Esophagus muscularis mucosa (tissue), 3 donors: ENCODE measurements at regions not wholly inside any gene's neighbourhood (a gene's known extent, or its start where the extent isn't known, plus 50 kb on each side); places are given as distances from the start of the nearest gene placed in this dataset.

ENCODE experiments used
- EP300 ChIP-seq: sonication (generic); formaldehyde crosslinking; IDR thresholded peaks from one replicate; pipeline ENCODE4 v1.6.1; 2017; ENCODE audit warnings: antibody characterized with exemption
- POLR2AphosphoS5 ChIP-seq, 2 donors: sonication (generic); formaldehyde crosslinking; IDR thresholded peaks; one replicate each; pipeline ENCODE4 v1.6.1; 2017; ENCODE audit warnings: antibody characterized with exemption in 2 of 2

- TF ChIP-seq EP300 (no peak), POLR2AphosphoS5 (IDR thresholded peaks at IDR 0.05) (no peak)
Measured at GRCh38 chr7:153030976-153031375, 271.4 kb downstream of the ACTR3B start.
